ENCODE measurements at regions not wholly inside any gene's neighbourhood (a gene's known extent, or its start where the extent isn't known, plus 50 kb on each side); places are given as distances from the start of the nearest gene placed in this dataset.

DNA sequence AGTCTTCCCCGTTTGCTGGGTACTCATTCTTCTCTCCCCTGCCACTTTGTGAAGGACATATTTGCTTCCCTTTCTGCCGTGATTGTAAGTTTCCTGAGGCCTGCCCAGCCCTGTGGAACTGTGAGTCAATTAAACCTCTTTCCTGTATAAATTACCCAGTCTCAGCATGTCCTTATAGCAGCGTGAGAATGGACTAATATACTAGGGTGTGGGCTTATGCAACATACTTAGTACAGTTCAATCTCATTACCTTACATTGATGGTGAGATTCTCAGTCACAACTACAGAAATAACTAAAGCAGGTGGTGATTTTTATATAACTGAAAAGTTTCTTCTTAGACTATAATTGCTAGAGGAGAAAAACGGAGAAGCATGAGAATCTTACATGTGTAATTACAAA is 237.9 kb upstream of the MMADHC start:
- DNase-seq (ENCODE audit: extremely low read depth in 1 of 11, low read depth in 9 of 11, low spot score in 4 of 11) = no peak

DNA sequence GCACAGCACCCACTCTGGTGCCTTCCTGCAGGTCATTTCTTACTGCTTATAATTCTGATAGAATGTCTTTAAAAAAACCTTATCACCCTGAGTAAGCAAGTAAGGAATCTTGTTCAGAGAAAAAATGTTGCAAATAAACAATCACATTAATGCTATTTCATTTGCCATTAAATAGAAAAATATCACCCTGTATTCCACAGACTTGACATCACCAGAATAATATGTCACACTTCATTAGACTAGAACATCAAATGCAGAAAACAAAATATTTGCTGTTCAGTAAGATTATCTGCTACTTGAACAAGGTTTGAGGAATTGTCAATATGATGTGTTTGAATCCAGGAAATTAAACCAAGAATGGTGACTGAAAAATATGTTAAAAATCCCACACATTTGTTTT is 236.6 kb upstream of the MMADHC start:
- DNase-seq (ENCODE audit: extremely low read depth in 1 of 11, low read depth in 9 of 11, low spot score in 4 of 11) = no peak

DNA sequence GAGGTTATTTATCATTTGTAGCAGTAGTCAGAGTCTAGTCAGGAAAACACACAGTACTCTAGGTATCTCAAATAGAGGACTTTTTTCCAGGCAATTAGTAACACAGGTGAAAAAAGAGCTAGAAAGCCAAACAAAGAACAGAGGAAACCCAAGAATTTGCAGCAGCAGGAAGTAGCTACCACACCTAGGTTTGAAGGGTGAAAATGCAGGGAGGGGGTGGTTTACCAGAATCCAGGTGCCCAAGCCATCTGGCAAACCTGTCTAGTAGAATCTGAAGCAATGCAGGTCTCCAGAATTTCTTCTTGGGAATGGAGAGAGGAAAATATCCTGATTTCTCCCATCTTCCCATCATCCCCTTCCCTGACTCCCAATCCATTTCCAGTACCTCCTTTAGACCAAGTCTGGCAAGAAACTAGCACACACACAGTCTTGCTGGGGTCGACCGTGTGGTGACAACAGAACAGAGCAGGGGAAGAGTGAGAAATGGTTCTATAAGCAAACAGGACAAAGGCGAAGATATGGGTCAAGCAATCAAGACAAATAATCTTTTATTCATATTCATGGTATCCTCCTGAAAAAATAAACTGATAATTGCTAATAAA is 231.9 kb upstream of the MMADHC start:
- DNase-seq (ENCODE audit: extremely low read depth in 1 of 11, low read depth in 9 of 11, low spot score in 4 of 11) = no peak

DNA sequence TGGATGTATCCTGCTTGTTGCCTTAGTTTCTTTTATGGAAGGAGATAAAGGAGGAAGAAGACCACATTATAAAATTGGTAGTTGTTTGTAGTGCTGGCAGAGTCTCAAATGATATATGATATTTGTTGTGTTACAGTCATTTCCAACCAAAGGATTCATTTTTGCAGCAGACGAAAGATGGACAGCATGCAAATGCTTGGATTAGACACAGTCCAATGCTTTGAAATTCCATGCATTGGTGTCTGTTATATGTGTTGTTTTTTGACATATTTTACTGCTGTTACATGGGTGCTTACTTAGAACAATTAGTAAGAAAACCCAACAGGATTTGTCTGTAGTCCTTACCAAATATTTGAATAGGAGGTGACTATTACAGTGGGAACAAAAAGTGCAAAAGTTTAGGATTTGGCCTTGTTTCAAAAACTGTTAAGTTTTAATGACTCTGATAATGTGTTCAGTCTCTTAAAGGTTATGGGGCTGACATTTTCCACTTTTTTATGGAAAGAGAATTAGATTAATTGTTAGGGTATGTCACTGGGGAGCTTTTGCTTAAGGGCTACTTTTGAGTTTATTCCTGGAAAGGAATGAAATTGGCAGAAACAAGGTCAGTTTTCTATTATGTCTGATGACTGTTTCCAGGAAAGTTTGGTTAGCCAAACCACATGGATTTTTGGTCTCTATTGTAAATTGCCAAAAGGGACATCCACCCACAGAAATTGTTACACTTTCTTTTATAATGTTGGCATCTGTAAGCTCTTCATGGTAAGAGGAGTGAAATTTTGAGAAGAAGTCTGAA is 229.4 kb upstream of the MMADHC start:
- no peak for DNase-seq (ENCODE audit: extremely low read depth in 1 of 11, low read depth in 9 of 11, low spot score in 4 of 11)

DNA sequence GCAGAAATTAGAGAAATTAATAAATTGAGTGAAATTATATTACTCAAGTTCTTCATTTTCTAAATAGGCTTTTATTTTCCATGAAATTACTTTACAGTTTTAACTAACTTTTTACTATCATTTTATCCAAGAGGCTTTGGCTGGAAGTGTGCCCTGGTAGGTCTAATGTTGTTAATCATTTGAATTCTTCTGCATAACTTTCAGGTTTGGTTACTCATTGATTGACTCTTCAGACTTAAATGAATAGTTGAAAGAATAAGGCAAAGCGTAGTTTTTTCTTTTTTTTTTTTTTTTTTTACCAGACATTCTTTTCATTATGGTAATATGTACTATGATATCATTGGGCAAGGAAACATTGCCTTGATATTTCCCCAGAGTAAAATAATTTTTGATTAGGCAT is 228.4 kb upstream of the MMADHC start:
- DNase-seq (ENCODE audit: extremely low read depth in 1 of 11, low read depth in 9 of 11, low spot score in 4 of 11) = no peak

DNA sequence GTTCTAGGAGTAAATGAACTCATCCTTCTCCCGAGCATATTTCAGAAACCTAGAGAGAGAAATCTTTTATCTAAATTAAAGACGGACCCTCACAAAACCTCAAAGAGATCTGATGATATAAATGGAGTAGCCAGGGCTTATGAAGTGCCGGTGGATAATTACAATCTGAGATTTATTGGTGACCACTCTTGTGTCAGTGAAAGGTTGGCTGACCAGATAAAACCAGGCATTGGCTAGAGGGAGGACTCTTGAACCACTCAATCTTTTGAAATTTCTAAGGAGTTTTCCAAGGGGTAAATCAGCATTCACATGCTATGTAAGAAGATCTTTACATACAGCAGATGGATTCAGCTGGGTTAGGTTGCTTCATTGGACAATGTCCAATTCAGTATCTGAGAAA is 227.3 kb upstream of the MMADHC start:
- DNase-seq (ENCODE audit: extremely low read depth in 1 of 11, low read depth in 9 of 11, low spot score in 4 of 11) = no peak

DNA sequence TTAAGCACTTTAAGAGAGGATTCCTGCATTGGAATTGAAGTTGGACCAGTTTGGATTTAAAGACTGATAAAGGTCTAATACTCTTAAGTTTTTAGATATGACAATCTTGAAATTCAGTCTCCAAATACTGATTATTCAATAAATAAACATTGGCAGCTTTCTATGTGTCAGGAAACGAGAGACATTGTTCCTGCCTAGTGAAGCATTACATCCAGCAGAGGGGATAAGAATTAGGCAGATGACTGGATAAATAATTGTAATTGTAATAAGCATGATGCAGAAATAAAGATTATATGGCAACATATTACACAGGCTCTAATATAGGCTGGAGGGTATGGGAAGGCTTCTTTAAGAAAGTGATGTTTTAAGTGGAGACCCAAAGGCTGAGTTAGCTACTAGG is 226.5 kb upstream of the MMADHC start:
- DNase-seq (ENCODE audit: extremely low read depth in 1 of 11, low read depth in 9 of 11, low spot score in 4 of 11) = no peak

DNA sequence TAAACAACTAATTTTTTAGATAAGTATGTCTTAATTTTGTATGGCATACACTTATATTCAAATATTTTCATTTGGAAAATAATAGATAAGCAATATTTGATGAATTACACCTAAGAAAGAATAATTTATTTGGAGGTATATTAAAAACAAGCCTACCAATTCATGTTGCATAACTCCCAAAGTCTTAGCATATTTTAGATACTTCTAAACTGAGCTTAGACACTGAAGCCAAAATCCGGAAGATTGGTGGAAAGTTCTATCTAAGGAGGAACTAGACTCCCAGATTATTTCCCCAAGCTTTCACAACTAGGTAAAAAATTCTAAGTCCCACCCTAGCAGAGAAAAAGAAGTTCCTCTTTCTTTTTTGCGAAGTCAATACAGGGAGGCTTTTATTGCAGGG is 221.0 kb upstream of the MMADHC start:
- DNase-seq (ENCODE audit: extremely low read depth in 1 of 11, low read depth in 9 of 11, low spot score in 4 of 11) = no peak

DNA sequence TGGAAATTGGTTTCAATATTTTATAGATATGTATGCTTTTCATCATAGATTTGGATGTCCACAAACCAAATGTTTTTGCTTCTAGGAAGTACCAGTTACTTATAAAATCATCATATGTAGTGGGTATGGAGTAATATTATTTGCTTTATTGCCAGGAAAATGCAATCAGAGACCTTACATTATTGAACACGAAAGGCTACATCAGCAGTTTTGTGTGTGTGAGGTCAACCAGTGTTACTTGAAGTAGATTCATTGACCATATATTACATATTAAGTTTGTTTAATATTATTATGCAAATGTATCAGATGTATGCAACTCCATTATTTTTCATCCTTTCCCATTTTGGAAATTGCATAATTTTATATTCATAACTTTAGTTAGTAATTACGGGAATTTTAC is 219.1 kb upstream of the MMADHC start:
- DNase-seq (ENCODE audit: extremely low read depth in 1 of 11, low read depth in 9 of 11, low spot score in 4 of 11) = no peak

DNA sequence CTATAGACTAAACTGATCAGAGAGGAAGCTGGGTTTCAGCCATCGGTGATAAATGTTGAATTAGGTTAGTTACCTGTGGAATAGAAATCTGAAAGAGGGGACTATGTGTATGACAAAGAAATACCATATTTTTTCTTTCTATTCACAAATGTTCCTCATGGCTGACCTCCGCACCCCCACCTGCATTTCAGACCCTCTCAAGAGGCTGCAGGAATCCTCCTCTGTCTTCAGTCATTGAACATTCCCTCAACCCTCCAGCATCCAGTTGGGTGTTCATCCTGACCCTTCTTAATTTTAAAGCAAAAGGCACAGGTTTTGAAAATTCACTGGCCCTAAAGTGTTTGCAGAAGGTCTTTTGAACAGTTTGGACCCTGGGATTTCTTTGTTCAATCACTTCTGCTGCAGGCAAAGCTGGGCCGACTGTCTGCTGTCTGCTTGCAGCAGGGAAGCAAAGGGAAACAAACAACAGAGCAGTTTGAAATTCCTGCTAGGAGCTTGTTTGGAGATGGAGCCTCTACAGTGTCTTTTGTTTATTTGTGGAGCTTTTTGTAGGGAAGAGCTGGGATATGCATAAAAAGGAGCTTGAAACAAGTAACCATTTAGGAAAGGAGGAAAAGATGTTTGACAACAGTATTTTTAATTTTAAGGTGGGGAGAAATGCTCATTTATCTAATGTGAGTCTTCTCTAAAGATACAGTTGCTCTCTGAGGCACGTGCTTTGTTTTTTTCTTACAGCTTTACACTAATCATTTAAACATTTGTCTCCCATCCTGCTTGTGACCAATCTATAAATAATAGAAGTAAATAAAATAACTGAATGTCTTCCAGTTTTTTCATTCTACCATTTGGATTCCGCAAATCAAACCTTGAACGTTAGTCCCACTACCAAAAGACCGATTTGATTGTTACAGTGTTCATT is 213.3 kb upstream of the MMADHC start:
- DNase-seq (ENCODE audit: extremely low read depth in 1 of 11, low read depth in 9 of 11, low spot score in 4 of 11) = no peak

DNA sequence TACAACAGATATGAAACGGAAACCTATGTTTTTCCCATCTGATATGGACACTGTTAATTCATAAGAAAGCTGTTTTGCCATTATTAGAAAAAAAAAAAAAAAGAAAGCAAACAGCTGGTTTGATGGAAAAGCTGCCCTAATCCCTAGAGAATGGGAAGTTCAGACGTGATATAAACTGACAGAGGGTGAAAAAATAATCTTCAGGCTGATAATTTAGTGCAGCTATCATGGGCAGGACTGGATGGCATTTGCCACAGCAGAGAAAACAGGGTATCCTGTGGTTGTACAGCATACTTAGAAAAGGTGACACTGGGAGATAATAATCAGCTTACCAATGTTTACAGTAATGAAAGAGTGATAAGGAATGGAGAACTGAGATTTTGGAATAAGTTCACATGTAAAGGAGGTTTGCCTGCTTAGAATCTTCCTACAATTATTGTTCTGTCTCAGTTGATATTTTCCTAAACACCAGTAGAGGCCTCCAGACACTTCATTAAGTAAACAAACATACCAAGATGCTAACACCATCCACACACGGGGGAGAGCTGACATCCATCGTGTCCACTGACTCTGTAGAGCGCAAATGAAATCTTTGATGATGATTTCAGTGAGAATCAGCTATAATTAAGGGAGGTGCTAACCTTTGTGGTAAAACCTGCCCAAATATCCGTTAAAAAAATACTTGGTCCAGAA is 211.6 kb upstream of the MMADHC start:
- peak in 6 of 11 donors; percentile 22 to 32 (median 27) for DNase-seq (ENCODE audit: extremely low read depth in 1 of 11, low read depth in 9 of 11, low spot score in 4 of 11)

DNA sequence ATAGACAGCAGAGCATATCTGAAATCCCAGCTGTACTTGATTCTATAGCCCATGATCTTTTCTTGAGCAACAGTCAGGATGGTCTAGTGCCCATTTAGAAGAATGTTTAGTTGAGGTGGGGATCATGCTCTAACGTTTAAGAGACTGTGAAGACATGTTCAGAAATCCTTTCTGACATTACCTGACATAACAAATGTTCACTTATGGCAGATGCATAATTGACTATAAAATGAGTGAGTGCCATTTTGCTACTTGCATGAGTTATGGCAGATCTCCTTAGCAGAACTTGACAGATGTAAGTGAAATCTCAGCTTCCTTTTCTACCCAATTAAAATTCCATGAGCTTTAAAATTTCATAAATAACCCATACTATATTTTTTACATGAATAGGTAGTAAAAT is 209.5 kb upstream of the MMADHC start:
- no peak for DNase-seq (ENCODE audit: extremely low read depth in 1 of 11, low read depth in 9 of 11, low spot score in 4 of 11)

DNA sequence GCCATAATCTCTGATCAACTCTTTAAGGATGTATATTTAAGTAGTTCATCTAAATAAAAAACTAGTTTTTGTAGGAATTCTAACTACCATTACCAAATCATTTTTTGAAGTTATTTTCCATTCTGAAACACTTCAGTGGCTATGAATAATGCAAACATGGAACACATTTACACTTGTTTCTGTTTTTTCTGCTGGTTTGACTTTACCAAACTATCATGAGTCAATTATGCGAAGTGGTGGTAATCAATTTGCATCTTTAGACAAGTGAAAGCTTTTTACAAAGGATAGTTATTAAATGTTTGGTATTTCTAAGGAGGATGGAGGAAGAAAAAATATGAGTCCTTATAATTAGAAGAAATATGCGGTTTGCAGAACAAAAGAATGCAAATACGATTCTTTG is 202.0 kb upstream of the MMADHC start:
- DNase-seq (ENCODE audit: extremely low read depth in 1 of 11, low read depth in 9 of 11, low spot score in 4 of 11) = no peak

DNA sequence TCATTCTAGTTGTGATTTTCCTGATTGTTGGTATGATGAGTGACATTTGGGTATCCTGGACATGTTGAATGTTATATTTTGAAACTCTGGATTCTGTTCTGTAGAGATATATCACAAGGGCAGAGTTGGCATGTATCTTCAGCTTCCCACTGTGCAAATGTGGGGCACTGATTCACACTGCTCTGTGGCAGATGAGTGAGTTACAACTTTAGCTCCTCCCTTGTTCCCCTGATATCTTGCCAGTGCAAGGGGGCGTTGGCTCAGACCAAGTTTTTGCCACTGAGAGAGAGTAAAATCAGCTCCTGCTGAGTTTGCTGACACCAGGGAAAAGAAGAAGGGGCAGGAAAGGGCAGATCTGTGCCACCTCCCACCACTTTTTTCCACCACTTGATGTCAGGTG is 199.6 kb upstream of the MMADHC start:
- no peak for DNase-seq (ENCODE audit: extremely low read depth in 1 of 11, low read depth in 9 of 11, low spot score in 4 of 11)

DNA sequence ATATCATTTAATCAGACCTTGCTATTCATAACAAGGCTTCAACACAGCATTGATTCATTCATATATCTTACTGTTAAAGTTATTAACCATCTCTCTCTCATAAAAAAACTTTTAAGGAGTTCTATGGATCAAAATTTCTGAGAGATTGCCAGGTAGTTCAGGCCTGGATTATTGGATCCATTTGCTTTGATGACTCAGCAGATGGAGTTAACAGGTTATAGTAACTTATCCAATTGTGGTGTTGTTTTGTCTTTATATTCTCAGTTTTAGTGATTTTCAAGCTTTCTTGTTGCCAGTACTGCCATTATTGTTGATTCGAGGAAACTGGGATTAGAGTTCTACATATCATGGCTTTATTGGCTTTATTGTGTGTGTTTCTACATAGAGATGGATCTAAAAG is 195.7 kb upstream of the MMADHC start:
- DNase-seq (ENCODE audit: extremely low read depth in 1 of 11, low read depth in 9 of 11, low spot score in 4 of 11) = no peak

DNA sequence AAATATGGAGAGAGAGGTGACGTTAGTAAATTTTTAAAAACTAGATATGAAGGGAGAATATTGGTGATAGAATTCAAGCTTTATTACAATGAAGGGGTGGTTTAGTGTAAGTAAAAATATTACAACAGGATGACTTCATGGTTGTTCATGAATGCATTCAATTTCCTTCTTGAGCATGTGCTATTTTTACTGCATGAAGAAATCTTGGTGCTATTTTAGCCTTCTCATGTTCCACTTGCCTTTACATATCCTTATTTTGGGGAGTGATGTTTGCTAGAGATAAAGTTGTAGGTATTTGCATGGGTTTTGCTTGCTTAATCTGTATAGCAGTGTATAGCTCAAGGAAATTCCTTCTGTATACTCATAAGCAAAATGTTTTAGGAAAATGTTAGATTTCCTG is 195.0 kb upstream of the MMADHC start:
- DNase-seq (ENCODE audit: extremely low read depth in 1 of 11, low read depth in 9 of 11, low spot score in 4 of 11) = no peak

DNA sequence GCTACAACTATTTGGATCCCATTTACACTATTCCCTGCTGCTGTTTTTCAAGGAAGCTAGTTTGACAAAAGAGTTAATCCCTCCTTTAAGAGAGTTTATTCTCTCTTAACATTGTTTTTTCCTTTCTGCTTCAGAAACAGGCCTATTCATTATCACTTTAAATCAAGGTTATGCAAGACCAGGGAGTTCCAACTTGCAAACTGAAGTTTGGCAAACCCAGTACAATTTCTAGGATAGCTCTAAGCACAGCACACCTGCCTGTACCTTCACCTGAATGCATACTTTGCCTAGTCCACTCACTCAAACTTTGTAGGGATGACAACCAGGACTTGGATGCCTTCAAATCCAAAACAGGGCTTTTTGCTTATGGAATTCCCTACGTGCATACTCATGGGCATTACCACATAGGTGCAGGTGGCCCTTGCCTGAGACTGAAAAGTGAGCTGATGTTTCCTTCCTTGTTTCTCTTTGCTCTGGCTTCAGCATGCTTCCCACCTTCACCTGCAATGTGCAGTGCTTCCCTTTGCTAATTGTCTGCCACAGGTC is 193.8 kb upstream of the MMADHC start:
- DNase-seq (ENCODE audit: extremely low read depth in 1 of 11, low read depth in 9 of 11, low spot score in 4 of 11) = no peak

DNA sequence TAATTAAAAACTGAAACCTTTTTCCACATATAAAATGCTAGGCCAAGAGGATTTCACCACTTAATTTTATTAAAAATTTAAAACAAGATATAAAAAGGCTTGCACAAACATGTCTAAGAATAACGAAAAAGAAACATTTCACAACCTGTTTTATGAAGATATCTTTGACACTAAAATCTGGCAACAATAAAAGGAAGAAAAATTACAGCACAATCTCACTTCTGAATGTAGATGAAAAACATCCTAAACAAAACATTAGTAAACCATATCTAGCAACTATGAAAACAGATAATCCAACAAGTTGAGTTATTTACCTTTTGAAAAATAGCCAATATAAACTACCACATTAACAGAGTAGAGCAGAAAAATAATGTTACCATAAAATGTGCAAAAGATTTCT is 185.4 kb upstream of the MMADHC start:
- DNase-seq (ENCODE audit: extremely low read depth in 1 of 11, low read depth in 9 of 11, low spot score in 4 of 11) = no peak

DNA sequence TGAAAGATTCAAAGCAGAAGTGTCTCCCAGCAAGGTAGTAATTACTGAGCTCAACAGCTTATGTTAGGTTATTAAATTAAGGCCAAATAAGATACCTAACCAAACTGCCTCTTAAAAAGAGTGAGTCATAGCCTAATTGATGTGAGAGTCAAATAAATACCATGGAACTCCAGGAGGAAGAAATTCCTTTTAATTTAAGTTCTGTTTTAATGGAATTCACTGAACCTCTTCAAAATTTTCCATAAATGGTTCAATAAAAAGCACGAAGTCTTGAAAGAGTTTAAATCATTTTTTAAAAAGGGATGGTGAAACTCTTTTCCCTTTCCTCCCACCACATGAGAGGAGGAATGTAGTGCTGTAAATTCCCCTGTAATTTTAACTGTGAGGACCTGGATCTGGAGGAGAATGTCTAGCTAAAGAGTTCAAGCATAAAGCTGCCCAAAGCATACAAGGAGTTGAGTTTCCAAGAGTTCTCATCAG is 180.8 kb upstream of the MMADHC start:
- DNase-seq (ENCODE audit: extremely low read depth in 1 of 11, low read depth in 9 of 11, low spot score in 4 of 11) = no peak

Measured in renal cortex interstitium (tissue), 11 donors.